ENCODE measurements at regions not wholly inside any gene's neighbourhood (a gene's known extent, or its start where the extent isn't known, plus 50 kb on each side); places are given as distances from the start of the nearest gene placed in this dataset.

DNA sequence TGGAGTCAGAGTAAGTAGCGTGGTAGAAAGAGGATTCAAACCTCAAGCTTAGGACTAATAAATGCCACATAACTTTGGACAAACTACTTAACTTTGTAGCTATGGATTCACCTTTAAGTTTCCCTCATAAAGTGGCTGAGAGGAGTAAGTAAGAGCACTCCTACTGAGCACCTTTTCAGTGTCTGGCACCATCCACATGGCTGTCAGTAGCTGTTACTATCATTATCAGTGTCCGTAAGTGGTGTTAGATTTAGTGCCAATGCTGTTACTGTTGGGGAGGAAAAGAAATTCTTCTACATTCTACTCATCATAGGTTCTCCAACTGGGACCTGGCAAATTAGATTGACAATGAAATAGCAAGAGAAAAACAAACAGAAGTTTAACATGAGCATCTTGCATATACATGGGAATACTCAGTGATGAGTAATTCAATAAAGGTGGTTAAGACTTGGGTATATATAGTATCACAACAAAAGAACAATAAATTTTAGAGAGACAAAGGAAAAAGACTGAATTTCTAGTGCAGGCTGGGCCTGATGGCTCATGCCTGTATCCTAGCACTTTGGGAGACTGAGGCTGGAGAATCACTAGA, 165.6 kb upstream of the NBEA start:
- no peak for DNase-seq

DNA sequence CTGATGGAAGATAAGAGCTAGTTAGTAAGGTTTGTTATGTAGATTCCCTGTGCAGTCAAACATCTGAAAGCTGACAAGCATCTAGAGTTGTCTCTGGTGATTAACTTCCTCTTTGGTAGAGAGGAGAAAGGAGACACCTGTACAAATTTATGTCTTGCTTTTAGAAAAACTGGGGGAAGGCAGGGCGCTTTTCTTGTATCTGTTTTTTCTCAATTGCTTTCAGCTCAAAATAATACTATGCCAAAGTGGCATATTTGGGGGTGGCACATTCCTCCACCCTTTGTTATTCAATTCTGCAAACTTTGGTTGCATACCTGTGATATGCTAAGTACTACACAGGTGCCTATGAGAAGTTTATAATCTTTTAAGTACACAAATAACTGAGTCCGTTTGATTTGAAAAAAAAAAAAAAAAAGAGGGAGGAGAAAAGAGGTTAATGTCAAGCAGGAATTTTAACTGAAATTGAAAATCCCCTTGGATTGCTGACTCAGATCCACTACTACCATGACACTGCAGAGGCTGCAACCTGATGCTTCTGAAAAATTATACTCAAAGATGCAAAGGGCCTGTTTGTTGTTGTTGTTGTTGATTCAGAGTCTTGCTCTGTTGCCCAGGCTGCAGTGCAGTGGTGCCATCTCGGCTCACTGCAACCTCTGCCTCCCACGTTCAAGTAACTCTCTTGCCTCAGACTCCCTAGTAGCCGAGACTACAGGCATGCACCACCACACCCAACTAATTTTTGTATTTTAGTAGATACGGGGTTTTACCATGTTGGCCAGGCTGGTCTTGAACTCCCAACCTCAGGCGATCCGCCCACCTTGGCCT, 164.8 kb upstream of the NBEA start:
- DNase-seq: no peak

DNA sequence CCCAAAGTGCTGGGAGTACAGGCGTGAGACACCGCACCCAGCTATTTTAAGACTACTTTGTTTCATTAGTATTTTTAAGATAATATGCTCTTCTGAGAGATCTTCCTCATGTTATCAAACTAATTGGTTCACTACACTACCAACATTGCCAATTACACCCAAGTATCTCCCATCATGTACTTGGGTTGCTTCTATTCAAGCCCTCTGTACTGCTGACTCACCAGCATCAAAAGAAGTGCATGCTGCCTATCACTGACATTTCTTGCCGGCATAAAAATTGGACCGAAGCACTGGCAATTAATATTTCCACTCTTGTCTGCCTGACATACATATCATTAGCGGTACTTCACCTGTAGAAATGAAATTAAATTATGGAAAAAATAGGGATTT, 164.2 kb upstream of the NBEA start:
- DNase-seq: no peak

DNA sequence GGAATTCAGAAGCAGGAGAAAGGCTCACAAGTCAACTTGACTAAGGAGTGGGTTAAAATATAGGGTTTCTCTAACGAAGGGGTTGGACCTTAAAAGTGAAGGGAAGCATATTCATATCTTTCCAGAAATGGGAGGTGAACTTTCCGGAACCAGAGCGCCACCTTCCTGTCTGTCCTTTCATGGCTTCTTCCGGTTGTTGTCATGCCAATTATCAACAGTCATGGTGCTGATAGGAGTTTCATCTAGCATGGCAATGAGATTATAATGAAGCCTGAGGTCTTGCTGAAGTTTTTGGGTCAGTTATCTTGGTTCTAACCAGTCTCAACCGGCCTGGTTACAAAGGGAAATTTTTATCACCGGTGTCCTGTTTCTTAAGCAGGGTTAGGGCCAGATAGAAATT, 162.9 kb upstream of the NBEA start:
- no peak for DNase-seq

DNA sequence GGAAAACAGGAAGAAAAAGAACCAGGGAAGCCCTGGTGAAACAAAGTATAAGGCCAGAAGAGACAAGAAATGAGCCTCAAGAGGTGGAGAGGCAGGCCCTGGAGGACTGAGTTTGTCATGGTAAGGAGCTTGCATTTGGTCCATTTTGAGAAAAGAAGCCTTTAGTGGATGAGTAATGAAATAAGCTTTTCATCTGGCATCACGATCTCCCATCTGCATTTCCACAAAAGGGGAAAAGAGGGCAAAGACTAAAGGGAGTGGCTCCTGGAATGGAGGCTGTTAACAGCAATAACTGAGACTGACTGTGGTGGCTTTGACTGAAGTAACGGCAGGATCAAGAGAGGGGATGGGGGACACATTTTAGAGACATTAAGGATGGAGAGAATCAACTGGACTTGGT, 148.8 kb upstream of the NBEA start:
- no peak for DNase-seq

DNA sequence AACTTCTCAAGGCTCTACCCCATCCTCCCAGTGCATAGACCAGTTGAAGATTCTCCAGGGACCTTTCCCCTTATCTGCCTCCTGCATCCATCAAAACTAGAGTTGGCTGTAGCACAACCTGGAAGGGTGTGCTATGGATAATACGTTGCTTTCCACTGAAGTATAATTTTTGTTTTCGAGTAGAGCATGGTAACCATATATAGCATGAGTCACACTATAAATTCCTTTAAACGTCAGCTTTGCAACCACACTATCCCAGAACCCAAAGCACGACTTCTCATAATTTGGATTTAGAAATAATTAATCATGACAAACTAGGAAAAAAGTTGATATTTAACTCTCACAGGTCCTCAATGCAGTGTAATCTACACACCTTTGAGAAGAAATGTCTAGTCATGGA, 138.3 kb upstream of the NBEA start:
- DNase-seq: no peak

DNA sequence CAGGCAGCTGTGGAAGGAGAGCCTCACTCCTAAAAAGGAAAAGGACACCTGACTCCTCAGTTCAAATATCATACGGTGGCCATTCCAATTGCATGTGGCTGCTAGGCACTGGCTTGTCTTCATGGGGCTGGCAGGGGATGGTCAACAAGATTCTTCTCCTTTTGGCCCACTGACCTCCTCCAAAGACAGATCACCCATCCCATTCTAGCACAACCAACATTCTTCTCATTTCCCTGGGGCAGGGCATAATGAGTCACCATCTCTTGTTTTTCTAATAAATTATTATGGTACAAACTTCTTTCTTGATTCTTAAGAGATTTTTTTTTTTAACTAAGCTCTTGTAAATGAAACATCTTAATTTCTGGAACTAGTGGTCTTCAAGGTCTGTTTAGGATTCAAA, 136.7 kb upstream of the NBEA start:
- no peak for DNase-seq

DNA sequence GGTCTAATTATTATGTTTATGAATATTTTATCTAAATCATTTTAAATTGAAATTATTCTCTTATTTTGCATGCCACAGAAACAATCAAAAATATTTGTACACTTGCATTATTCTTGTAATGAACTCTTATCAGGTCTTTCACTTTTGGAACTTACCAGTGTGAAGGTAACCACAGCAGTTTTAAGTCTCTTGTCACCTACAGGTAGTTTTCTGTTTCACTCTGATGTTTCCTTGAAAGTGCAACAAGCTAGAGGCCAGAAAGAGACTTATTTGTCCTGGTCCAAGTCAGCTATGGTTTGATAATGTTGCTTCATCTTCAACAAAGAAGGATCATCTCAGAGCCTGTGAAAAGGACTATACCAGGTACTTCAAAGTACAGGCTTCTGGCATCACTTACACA, 133.4 kb upstream of the NBEA start:
- DNase-seq: no peak

DNA sequence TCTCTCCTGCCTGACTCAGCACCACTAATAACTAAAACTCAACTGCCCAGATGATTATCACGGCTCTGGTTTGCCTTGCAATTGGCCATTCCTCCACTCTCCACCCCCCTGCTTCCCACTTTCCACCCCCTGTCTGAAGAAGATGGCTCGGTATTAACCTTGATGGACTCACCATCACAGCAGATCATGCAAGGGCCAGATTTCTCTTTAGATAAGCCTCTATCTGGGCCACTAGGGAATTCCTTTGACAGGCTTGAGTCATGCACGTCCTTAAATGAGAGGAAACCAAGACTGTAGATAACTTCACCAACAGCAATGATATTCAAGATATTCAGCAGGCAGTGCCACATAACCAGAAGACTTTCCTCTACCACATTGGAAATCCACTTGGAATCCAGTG, 131.1 kb upstream of the NBEA start:
- no peak for DNase-seq

DNA sequence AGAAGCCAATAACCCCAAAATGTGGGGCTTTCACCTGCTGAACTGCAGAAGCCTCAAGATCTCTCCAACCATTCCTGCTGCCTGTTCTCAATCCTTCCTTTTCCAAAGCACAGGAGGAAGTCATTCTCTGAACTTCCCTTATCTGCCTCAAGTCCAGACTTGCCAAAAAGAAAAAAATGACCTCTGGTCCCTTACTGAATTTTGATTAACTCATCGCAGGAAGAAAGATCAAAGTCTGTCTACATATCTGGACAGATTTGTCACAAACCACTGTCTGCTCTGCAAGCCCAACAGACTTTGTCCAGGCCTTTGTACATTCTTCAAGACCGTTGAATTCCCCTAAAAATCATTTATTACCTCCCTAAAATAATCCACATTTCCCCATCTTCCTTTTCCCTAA, 126.5 kb upstream of the NBEA start:
- DNase-seq: no peak

DNA sequence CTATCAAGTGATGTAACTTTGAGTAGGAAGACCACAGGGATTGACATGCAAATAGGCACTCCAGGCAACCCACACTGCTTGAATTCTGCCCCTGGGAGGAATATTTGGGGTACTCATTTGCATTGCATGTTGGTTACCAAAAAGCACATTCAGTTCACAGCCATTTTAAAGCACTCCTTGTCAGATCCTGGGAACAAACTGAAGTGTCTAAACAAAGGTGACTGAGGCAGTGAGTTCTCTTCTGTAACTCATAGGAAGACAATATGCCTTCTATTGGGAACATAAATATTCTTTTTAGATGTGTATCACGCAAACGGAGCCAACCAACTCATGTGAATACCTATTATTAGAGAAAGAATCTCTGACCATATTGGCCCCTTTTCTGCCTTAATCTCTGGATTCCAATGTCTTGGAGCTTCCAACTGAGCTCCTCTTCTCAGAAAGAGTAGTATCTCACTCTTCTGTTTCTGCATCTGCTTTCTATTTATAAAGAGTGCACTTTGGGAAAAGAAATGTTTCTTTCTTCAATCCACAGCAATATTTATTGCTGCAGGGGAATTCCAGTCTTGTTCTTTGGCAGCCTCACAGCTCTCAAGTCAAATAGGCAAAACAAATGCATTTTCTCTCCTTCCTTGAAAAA, 125.7 kb upstream of the NBEA start:
- no peak for DNase-seq

DNA sequence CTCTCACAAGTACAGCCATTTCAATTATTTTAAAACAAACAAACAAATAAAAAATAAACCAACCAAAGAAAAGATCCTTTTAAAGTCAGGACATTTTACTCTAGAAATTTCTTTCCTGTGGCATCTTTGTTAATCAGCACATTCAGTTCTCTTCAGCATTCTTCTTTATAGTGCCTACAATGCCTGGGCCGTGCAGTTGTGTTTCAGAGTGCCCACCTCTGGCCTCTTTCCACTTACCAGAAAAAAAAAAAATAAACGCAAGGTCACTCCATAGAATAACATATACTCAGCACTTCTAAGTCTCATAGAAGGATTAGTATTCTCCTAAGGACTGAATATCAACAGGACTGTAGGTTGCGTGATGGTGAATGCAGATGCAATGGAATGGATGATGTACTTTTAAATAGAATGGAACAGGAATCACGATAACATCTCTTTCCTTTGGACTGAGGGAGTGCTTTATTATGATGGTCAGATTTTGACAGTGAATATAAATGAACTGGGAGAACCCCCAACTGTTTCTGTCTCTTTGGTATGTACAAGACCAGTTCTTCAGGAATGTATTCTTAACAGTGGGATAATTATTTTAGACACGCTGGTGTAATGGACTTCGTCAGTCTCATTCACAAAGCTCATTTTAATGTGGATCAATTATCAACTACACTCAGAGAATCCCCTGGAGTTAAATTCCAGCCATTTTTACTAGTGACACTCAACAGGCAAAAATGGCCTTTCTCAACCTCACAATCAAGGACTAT, 125.0 kb upstream of the NBEA start:
- no peak for DNase-seq

DNA sequence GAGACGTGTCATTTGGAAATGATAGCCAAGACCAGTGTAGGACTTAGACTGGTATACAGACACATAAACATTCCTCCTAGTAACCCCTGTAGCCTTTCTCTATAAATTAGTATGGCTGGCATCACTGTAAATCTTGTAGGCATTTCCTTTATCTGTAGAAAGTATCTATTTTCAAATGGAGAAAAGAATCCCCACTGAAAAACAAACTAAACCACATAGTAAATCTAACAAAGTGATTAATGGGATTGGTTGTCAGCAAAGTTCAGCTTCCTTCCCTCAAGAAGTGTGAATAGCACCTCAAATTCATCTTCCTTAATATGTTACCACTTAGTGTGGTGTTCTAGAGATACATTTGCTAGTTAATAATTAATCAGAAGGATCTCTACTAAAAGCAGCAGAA, 119.4 kb upstream of the NBEA start:
- DNase-seq: no peak

DNA sequence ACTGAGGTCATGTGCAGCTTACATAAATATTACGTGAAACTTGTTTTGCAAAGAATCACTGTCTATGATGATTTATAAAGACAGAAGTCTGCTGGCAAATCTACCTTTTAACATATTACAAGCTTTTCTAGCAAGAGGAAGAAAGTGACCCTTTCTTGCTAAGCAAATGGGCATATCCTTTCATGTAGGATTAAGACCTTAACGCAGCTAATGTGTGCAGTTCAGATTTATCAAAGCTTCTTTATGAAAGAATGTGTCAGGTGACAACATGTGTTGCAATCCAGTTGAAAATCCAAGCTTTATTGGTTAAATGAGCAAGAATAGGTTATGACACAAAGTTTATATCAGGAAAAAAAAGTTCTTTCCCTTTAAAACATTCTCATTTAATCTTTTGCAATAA, 115.6 kb upstream of the NBEA start:
- no peak for DNase-seq

DNA sequence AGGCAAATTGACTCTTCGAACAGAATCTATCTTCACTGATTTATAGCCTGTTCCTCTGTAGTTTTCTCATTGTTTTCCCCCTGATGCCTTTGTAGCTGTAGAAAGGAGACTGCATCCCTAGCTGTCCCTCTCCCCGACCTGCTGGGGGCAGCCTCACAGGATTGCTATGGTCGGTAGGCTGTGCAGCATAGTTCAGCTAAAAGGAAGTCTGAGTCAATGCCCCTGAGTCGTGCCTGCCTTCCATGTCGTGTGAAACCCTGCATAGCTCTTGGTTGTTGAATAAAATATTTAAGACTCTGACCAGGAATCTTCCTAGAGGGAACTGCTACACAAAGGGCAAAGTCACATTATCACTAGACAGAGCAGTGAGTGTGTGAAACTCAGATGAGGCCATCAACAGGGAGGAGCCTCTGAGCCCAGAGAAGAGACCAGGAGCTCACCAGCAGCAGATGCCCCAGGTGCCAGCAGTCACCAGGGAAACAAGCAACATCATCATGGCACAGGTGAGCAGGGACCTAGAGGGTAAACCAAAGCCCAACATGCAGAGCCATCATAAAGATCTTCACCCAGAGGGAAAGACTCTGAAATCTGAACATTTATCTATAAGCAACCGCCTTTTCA, 108.4 kb upstream of the NBEA start:
- no peak for DNase-seq

DNA sequence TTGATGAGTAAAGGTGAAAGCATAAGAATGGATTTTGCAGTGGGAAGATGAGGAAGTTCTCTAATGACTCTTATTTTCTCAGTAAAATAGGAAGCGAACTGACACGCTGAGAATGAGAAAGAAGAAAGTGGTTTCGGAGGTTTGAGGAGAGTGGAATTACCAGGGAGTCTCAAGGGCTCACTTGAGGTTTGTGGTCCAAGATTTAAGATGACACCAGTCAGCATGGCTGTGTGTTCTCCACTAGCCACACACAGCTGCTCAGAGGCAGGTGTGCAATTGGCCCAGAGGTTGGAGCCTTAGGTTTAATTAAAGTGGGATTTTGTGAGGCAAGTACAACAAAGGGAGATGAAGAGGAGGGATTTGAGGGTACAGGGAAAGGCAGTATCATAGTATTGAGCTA, 99.6 kb upstream of the NBEA start:
- DNase-seq: no peak

DNA sequence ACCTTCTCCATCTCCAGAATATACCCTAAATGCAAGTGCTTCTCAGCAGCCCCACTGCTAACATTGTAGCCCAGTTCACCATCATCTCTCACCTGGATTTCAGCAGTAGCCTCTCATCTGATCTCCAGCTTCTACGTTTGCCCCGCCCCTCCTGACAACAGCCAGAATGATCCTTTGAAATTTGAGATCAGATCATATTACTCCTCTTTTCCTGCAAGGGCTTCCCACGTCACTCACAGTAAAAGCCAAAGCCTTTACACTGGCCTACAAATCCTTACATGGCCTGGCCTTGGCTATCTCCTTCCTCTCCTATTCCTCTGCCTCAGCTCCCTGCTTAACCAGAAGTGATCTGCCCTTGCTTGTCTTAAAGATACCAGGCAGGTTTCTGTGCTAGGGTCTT, 94.3 kb upstream of the NBEA start:
- no peak for DNase-seq

DNA sequence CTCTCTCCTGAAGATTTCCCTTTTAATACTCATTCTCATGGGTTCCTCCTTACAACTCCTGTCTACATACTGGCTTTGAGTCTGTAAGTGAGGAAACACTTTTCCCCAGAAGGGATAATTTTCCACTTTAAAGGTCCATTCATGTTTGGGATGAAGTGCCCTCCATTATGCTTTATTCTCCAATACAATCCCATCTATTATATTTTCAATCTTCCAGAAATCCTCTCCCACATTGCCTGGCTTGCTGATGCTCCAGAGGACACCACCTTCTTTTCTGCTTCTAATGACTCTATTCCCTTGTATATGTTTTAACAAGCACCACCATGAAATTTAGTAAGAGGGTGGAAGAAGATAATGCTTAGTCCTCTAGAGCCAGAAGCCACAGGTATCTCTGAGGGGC, 92.7 kb upstream of the NBEA start:
- DNase-seq: no peak

DNA sequence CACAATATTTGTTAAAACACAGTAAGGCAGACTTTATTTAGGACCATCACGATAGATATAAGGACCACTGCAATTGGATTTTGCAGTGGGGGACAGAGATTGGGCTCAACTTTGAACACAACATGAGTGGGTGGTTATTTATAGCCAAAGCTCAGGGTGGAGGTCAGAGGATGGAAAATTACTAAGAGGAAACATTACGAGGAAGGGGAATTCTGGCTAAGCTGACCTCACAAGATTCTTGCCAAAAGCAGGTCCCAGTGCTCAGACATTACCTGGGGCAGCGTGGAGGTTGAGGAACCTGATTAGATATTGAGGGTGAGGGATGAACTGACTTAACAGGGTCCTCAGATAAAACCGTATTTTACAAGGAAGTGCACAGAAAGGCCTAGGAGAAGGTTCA, 88.9 kb upstream of the NBEA start:
- no peak for DNase-seq

DNA sequence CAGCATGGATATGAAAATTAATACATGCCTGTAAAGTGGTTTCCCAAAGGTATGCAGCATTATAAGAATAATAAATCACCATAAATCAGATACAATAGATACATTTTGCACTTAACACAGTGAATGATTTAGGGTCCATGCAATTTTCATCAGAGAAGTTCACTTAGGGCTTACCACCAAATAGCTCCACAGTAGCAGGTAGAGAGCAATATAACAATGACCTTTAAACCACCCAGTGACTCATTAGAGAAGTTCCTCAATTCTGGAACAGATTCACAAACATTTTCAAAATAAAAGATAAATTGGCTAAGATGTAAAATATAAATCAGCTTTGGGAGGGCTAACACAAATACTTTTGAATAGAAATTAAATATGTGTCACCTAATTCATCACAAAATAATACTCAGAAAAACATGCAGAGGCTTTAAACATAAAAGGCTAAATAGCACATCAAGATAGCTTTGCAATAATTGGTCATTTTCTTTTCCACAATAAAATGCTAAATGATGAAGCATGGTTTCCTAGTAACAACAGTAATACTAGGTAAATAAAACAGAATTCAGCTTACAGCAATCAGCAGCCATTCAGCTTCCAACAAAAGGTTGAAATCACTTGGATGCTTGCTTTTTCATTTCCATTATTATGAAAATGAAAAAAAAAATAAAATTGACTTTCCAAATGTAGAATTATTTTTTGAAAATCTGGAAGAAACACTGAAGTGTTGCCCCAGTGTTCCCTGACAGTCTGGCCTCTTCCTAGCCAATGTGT, 84.3 kb upstream of the NBEA start:
- DNase-seq: no peak

DNA sequence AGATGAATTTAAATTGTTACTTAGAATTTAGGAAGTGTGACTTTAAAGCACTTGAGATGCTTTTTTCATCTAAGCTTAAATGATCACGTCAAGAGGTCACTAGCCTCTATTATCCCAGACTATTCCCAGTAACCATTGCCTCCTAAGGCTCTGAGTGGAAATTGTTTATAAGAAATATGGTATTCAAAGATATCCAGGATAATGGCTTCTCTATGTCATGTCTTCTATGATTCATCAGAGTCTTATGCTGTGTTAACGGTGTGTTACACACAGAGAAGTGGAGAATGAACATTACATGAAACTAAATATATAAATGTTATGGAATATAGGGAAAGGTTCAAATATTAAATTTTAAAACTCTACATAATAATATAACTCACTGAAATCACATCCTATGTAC, 79.8 kb upstream of the NBEA start:
- DNase-seq: no peak

DNA sequence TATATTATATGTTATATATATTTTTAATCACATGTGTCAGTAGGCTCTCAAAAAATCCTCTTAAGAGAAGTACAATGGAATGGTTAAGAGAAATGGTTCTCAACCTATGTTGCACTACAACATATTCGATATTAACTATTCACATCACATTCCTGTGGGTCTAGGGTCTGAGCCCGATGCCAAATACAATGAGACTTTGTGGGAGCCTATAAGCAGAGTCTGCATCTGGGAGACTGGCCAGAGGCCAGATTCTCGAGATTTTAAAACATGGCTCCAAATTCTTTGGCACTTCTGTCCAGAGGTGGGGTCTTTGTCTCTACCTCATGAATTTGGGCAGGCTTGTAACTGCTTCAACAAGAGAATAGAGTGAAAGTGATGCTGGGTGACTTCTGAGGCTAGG, 79.4 kb upstream of the NBEA start:
- no peak for DNase-seq
